ENCODE measurements at regions not wholly inside any gene's neighbourhood (a gene's known extent, or its start where the extent isn't known, plus 50 kb on each side); places are given as distances from the start of the nearest gene placed in this dataset.

DNA sequence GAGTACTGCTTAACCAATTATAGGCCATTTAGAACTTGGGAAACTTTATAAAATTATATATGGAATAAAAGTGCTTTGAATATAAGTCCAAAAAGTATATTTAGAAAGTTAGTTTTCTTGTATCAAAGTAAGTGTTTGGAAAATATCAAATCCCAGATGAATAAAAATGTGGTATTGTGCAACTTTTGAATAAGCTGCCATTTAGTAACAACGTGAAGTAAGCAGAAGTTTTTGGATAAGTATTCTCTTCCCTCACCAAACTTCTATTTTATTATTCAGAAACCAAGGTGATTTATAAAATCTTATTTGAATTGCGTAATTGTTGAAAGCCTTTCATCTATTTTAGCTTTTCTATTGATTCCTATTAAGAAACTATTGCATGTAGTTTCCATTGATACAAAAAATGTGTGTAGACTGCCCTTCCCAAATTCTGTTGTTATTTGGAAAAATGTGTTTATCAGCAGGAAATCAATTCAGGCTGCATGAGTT lies 806.2 kb downstream of the NSUN3 start (continued):
- TF ChIP-seq, protein P1, sequence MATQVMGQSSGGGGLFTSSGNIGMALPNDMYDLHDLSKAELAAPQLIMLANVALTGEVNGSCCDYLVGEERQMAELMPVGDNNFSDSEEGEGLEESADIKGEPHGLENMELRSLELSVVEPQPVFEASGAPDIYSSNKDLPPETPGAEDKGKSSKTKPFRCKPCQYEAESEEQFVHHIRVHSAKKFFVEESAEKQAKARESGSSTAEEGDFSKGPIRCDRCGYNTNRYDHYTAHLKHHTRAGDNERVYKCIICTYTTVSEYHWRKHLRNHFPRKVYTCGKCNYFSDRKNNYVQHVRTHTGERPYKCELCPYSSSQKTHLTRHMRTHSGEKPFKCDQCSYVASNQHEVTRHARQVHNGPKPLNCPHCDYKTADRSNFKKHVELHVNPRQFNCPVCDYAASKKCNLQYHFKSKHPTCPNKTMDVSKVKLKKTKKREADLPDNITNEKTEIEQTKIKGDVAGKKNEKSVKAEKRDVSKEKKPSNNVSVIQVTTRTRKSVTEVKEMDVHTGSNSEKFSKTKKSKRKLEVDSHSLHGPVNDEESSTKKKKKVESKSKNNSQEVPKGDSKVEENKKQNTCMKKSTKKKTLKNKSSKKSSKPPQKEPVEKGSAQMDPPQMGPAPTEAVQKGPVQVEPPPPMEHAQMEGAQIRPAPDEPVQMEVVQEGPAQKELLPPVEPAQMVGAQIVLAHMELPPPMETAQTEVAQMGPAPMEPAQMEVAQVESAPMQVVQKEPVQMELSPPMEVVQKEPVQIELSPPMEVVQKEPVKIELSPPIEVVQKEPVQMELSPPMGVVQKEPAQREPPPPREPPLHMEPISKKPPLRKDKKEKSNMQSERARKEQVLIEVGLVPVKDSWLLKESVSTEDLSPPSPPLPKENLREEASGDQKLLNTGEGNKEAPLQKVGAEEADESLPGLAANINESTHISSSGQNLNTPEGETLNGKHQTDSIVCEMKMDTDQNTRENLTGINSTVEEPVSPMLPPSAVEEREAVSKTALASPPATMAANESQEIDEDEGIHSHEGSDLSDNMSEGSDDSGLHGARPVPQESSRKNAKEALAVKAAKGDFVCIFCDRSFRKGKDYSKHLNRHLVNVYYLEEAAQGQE (IDR thresholded peaks at IDR 0.05; ENCODE audit: unreplicated experiment), result no peak
- TF ChIP-seq, protein P2, sequence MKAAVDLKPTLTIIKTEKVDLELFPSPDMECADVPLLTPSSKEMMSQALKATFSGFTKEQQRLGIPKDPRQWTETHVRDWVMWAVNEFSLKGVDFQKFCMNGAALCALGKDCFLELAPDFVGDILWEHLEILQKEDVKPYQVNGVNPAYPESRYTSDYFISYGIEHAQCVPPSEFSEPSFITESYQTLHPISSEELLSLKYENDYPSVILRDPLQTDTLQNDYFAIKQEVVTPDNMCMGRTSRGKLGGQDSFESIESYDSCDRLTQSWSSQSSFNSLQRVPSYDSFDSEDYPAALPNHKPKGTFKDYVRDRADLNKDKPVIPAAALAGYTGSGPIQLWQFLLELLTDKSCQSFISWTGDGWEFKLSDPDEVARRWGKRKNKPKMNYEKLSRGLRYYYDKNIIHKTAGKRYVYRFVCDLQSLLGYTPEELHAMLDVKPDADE (IDR thresholded peaks at IDR 0.05), result no peak
- TF ChIP-seq ZNF114 (CRISPR knock-in tag; IDR thresholded peaks at IDR 0.05) (no peak), EZH2 (IDR thresholded peaks at IDR 0.05; ENCODE audit: low read depth, unreplicated experiment) (no peak), ZNF331 (CRISPR knock-in tag; IDR thresholded peaks at IDR 0.05; ENCODE audit: low read depth) (no peak), STAT1 (IDR thresholded peaks at IDR 0.05; ENCODE audit: unreplicated experiment) (no peak), NANOG (IDR thresholded peaks at IDR 0.05; ENCODE audit: borderline replicate concordance) (no peak), EZH2phosphoT487 (IDR thresholded peaks at IDR 0.05; ENCODE audit: unreplicated experiment) (no peak), JUNB (IDR thresholded peaks at IDR 0.05; ENCODE audit: unreplicated experiment) (no peak)
- TF ChIP-seq, protein P3, sequence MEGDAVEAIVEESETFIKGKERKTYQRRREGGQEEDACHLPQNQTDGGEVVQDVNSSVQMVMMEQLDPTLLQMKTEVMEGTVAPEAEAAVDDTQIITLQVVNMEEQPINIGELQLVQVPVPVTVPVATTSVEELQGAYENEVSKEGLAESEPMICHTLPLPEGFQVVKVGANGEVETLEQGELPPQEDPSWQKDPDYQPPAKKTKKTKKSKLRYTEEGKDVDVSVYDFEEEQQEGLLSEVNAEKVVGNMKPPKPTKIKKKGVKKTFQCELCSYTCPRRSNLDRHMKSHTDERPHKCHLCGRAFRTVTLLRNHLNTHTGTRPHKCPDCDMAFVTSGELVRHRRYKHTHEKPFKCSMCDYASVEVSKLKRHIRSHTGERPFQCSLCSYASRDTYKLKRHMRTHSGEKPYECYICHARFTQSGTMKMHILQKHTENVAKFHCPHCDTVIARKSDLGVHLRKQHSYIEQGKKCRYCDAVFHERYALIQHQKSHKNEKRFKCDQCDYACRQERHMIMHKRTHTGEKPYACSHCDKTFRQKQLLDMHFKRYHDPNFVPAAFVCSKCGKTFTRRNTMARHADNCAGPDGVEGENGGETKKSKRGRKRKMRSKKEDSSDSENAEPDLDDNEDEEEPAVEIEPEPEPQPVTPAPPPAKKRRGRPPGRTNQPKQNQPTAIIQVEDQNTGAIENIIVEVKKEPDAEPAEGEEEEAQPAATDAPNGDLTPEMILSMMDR (conservative IDR thresholded peaks at IDR 0.05; ENCODE audit: low read depth in 2 of 2), result no peak

DNA sequence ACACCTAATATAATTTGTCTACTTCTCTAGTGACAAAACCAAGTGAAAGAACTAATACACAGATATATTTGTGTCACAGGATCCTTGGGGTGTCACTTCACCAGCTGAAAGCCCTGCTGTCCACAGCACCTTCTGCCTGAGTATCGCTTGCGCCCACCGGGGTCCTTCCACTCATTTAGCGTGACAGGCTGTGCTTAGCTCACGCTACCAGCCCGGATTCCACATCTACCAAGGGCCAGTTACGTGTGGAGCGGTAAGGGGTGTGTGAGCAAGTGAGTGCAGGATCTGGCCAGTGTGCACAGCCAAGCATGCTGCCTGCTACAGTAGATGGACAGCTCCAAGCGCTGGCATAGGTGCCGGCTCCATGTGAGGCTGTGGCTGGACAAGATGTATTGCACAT lies 810.9 kb downstream of the NSUN3 start:
- H3K27me3 ChIP-seq (ENCODE audit: insufficient read depth), result no peaks in the 10 kb centered on the region
- Mint-ChIP-seq H3K4me3 (no peak overlapping the region), H3K9me3 (peaks cover 20% of the 10 kb centered on the region), H3K27me3 (ENCODE audit: insufficient read depth, low read depth, poor library complexity) (no peaks in the 10 kb centered on the region), H3K36me3 (ENCODE audit: low read depth) (peaks cover 14% of the 10 kb centered on the region; the same call in 2 of the 3 replicates), H3K4me1 (no peaks in the 10 kb centered on the region), H3K27ac (no peak overlapping the region)
- no peak overlapping the region for H3K4me3 ChIP-seq
- DNase-seq (ENCODE audit: low spot score), result no peak
- H3K36me3 ChIP-seq (ENCODE audit: insufficient read depth), result no peaks in the 10 kb centered on the region
- no peak overlapping the region for H3K4me2 ChIP-seq
- H3K9me2 ChIP-seq (ENCODE audit: insufficient read depth), result no peaks in the 10 kb centered on the region
- H2AFZ ChIP-seq, result no peak overlapping the region
- no peaks in the 10 kb centered on the region for H3F3A ChIP-seq (replicated peaks; ENCODE audit: low read depth)
- H4K20me1 ChIP-seq (replicated peaks; ENCODE audit: insufficient read depth), result no peaks in the 10 kb centered on the region
- no peaks in the 10 kb centered on the region for H3K4me1 ChIP-seq (ENCODE audit: insufficient read depth)
- H3K27ac ChIP-seq (ENCODE audit: low read depth), result no peak overlapping the region
- ATAC-seq, result no peak
- no peaks in the 10 kb centered on the region for H3K79me2 ChIP-seq (replicated peaks; ENCODE audit: insufficient read depth)
- TF ChIP-seq, protein P4, sequence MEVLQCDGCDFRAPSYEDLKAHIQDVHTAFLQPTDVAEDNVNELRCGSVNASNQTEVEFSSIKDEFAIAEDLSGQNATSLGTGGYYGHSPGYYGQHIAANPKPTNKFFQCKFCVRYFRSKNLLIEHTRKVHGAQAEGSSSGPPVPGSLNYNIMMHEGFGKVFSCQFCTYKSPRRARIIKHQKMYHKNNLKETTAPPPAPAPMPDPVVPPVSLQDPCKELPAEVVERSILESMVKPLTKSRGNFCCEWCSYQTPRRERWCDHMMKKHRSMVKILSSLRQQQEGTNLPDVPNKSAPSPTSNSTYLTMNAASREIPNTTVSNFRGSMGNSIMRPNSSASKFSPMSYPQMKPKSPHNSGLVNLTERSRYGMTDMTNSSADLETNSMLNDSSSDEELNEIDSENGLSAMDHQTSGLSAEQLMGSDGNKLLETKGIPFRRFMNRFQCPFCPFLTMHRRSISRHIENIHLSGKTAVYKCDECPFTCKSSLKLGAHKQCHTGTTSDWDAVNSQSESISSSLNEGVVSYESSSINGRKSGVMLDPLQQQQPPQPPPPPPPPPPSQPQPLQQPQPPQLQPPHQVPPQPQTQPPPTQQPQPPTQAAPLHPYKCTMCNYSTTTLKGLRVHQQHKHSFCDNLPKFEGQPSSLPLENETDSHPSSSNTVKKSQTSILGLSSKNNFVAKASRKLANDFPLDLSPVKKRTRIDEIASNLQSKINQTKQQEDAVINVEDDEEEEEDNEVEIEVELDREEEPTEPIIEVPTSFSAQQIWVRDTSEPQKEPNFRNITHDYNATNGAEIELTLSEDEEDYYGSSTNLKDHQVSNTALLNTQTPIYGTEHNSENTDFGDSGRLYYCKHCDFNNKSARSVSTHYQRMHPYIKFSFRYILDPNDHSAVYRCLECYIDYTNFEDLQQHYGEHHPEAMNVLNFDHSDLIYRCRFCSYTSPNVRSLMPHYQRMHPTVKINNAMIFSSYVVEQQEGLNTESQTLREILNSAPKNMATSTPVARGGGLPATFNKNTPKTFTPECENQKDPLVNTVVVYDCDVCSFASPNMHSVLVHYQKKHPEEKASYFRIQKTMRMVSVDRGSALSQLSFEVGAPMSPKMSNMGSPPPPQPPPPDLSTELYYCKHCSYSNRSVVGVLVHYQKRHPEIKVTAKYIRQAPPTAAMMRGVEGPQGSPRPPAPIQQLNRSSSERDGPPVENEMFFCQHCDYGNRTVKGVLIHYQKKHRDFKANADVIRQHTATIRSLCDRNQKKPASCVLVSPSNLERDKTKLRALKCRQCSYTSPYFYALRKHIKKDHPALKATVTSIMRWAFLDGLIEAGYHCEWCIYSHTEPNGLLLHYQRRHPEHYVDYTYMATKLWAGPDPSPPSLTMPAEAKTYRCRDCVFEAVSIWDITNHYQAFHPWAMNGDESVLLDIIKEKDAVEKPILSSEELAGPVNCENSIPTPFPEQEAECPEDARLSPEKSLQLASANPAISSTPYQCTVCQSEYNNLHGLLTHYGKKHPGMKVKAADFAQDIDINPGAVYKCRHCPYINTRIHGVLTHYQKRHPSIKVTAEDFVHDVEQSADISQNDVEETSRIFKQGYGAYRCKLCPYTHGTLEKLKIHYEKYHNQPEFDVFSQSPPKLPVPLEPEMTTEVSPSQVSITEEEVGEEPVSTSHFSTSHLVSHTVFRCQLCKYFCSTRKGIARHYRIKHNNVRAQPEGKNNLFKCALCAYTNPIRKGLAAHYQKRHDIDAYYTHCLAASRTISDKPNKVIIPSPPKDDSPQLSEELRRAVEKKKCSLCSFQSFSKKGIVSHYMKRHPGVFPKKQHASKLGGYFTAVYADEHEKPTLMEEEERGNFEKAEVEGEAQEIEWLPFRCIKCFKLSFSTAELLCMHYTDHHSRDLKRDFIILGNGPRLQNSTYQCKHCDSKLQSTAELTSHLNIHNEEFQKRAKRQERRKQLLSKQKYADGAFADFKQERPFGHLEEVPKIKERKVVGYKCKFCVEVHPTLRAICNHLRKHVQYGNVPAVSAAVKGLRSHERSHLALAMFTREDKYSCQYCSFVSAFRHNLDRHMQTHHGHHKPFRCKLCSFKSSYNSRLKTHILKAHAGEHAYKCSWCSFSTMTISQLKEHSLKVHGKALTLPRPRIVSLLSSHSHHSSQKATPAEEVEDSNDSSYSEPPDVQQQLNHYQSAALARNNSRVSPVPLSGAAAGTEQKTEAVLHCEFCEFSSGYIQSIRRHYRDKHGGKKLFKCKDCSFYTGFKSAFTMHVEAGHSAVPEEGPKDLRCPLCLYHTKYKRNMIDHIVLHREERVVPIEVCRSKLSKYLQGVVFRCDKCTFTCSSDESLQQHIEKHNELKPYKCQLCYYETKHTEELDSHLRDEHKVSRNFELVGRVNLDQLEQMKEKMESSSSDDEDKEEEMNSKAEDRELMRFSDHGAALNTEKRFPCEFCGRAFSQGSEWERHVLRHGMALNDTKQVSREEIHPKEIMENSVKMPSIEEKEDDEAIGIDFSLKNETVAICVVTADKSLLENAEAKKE (CRISPR knock-in tag; IDR thresholded peaks at IDR 0.05), result no peak
- no peak for TF ChIP-seq POLR2AphosphoS5 (IDR thresholded peaks at IDR 0.05; ENCODE audit: low read depth)
- TF ChIP-seq EZH2 (IDR thresholded peaks at IDR 0.05; ENCODE audit: low read depth, unreplicated experiment), result no peak
- TF ChIP-seq STAT1 (IDR thresholded peaks at IDR 0.05; ENCODE audit: unreplicated experiment), result no peak
- no peak for TF ChIP-seq NANOG (IDR thresholded peaks at IDR 0.05; ENCODE audit: borderline replicate concordance)
- TF ChIP-seq CREB1 (CRISPR knock-in tag; IDR thresholded peaks at IDR 0.05; ENCODE audit: low read depth), result no peak

Measured in GM23338 (cell line).